Mucosa of rectum (tissue), 2 donors: ENCODE measurements at regions not wholly inside any gene's neighbourhood (a gene's known extent, or its start where the extent isn't known, plus 50 kb on each side); places are given as distances from the start of the nearest gene placed in this dataset.
"Not testable (repeated sequence)": the region's sequence is repeated elsewhere in the genome, so short reads cannot be mapped to it uniquely, and the experiment has no call there.

Source experiments
- H3K27ac ChIP-seq, 2 donors: one replicate each; pipeline ENCODE4 v1.7.0; 2013; ENCODE audit warnings: inconsistent platforms in 2 of 2, low read depth in 2 of 2, low read length in 2 of 2
- H3K27me3 ChIP-seq, 2 donors: one replicate each; pipeline ENCODE4 v1.7.0; 2013; ENCODE audit warnings: low read length in 2 of 2; ENCODE audit not compliant: control insufficient read depth in 2 of 2, insufficient read depth in 2 of 2
- H3K36me3 ChIP-seq, 2 donors: one replicate each; pipeline ENCODE4 v1.7.0; 2013; ENCODE audit warnings: low read length in 2 of 2; ENCODE audit not compliant: control insufficient read depth in 2 of 2, insufficient read depth in 2 of 2
- H3K4me1 ChIP-seq, 2 donors: one replicate each; pipeline ENCODE4 v1.7.0; 2013; ENCODE audit warnings: low read length in 2 of 2, mild to moderate bottlenecking in 1 of 2; ENCODE audit not compliant: control insufficient read depth in 2 of 2, insufficient read depth in 2 of 2
- H3K4me3 ChIP-seq, 2 donors: one replicate each; pipeline ENCODE4 v1.7.0; 2013; ENCODE audit warnings: low read length in 2 of 2
- H3K9ac ChIP-seq, 2 donors: one replicate each; pipeline ENCODE4 v1.7.0; 2013; ENCODE audit warnings: low read length in 2 of 2, low read depth in 1 of 2, mild to moderate bottlenecking in 1 of 2
- H3K9me3 ChIP-seq, 2 donors: one replicate each; pipeline ENCODE4 v1.7.0; 2013; ENCODE audit warnings: low read length in 2 of 2; ENCODE audit not compliant: control insufficient read depth in 2 of 2
- donor health status: healthy.
- donor health status: Normal muscosa, but diverticular disease.

- not testable (repeated sequence) for H3K36me3 ChIP-seq, H3K4me3 ChIP-seq, H3K4me1 ChIP-seq, H3K27me3 ChIP-seq, H3K9me3 ChIP-seq, H3K27ac ChIP-seq, H3K9ac ChIP-seq
These were observed 83.4 kb upstream of the SERBP1 start for GRCh38 chr1:67513392-67514294.

GRCh38 chr1:67514300-67514699 lies 84.1 kb upstream of the SERBP1 start:
- no peaks in the 10 kb centered on the region for H3K36me3 ChIP-seq
- H3K9me3 ChIP-seq: no peaks in the 10 kb centered on the region
- no peak overlapping the region for H3K4me3 ChIP-seq
- H3K27me3 ChIP-seq: no peaks in the 10 kb centered on the region
- H3K27ac ChIP-seq: no peak overlapping the region
- H3K4me1 ChIP-seq: no peaks in the 10 kb centered on the region
- no peak overlapping the region for H3K9ac ChIP-seq

- no peak overlapping the region for H3K27ac ChIP-seq
- no peak overlapping the region for H3K4me3 ChIP-seq
- no peaks in the 10 kb centered on the region for H3K4me1 ChIP-seq
- H3K36me3 ChIP-seq: no peaks in the 10 kb centered on the region
- no peaks in the 10 kb centered on the region for H3K27me3 ChIP-seq
- no peak overlapping the region for H3K9ac ChIP-seq
- H3K9me3 ChIP-seq: no peaks in the 10 kb centered on the region
These were observed 84.6 kb upstream of the SERBP1 start for GRCh38 chr1:67514786-67515185.

- Histone ChIP-seq H3K27me3 (no peaks in the 10 kb centered on the region), H3K27ac (no peak overlapping the region), H3K9me3 (no peaks in the 10 kb centered on the region), H3K4me1 (no peaks in the 10 kb centered on the region), H3K4me3 (no peak overlapping the region), H3K9ac (no peak overlapping the region), H3K36me3 (no peaks in the 10 kb centered on the region)
These were observed 85.3 kb upstream of the SERBP1 start for GRCh38 chr1:67515324-67516080.

- H3K9me3 ChIP-seq: no peaks in the 10 kb centered on the region
- no peaks in the 10 kb centered on the region for H3K4me1 ChIP-seq
- H3K27ac ChIP-seq: no peak overlapping the region
- H3K4me3 ChIP-seq: no peak overlapping the region
- H3K27me3 ChIP-seq: no peaks in the 10 kb centered on the region
- no peak overlapping the region for H3K9ac ChIP-seq
- no peaks in the 10 kb centered on the region for H3K36me3 ChIP-seq
These were observed 86.8 kb upstream of the SERBP1 start for GRCh38 chr1:67517046-67517445.

- Histone ChIP-seq H3K4me1 (no peaks in the 10 kb centered on the region), H3K9ac (no peak overlapping the region), H3K36me3 (no peaks in the 10 kb centered on the region), H3K27me3 (no peaks in the 10 kb centered on the region), H3K4me3 (no peak overlapping the region), H3K9me3 (no peaks in the 10 kb centered on the region), H3K27ac (no peak overlapping the region)
These were observed 91.8 kb upstream of the SERBP1 start for GRCh38 chr1:67522001-67522441.

GRCh38 chr1:67522793-67523192 lies 92.6 kb upstream of the SERBP1 start:
- no peak overlapping the region for H3K4me3 ChIP-seq
- no peaks in the 10 kb centered on the region for H3K4me1 ChIP-seq
- no peaks in the 10 kb centered on the region for H3K36me3 ChIP-seq
- H3K9ac ChIP-seq: no peak overlapping the region
- no peak overlapping the region for H3K27ac ChIP-seq
- no peaks in the 10 kb centered on the region for H3K9me3 ChIP-seq
- no peaks in the 10 kb centered on the region for H3K27me3 ChIP-seq

GRCh38 chr1:67524143-67525052 lies 94.2 kb upstream of the SERBP1 start:
- no peak overlapping the region for H3K4me3 ChIP-seq
- no peak overlapping the region for H3K27ac ChIP-seq
- H3K9me3 ChIP-seq: no peaks in the 10 kb centered on the region
- no peaks in the 10 kb centered on the region for H3K4me1 ChIP-seq
- H3K9ac ChIP-seq: no peak overlapping the region
- H3K27me3 ChIP-seq: no peaks in the 10 kb centered on the region
- no peaks in the 10 kb centered on the region for H3K36me3 ChIP-seq

GRCh38 chr1:67525053-67525760 lies 95.0 kb upstream of the SERBP1 start:
- Histone ChIP-seq H3K9ac (no peak overlapping the region), H3K4me3 (no peak overlapping the region), H3K27me3 (no peaks in the 10 kb centered on the region), H3K9me3 (no peaks in the 10 kb centered on the region), H3K36me3 (no peaks in the 10 kb centered on the region), H3K27ac (no peak overlapping the region), H3K4me1 (no peaks in the 10 kb centered on the region)
